ENCODE measurements at regions not wholly inside any gene's neighbourhood (a gene's known extent, or its start where the extent isn't known, plus 50 kb on each side); places are given as distances from the start of the nearest gene placed in this dataset.

GRCh38 chr13:39119422-39119821 is 81.2 kb downstream of the NHLRC3 start:
- Histone ChIP-seq H3K4me2 (no peak overlapping the region), H3K79me2 (ENCODE audit: insufficient read depth, low read depth) (no peaks in the 10 kb centered on the region), H3K27me3 (ENCODE audit: insufficient read depth, low read depth) (no peaks in the 10 kb centered on the region), H4K20me1 (ENCODE audit: insufficient read depth) (no peaks in the 10 kb centered on the region), H3K27ac (no peak overlapping the region), H2AFZ (ENCODE audit: low read depth) (no peak overlapping the region), H3K36me3 (ENCODE audit: insufficient read depth) (no peaks in the 10 kb centered on the region), H3K4me3 (IDR thresholded peaks at IDR 0.05; ENCODE audit: insufficient read depth, low read depth, low read length) (no peak overlapping the region), H3K9ac (no peak overlapping the region), H3K4me1 (ENCODE audit: low read depth, poor library complexity, severe bottlenecking) (no peaks in the 10 kb centered on the region)
- TF ChIP-seq, protein P1, sequence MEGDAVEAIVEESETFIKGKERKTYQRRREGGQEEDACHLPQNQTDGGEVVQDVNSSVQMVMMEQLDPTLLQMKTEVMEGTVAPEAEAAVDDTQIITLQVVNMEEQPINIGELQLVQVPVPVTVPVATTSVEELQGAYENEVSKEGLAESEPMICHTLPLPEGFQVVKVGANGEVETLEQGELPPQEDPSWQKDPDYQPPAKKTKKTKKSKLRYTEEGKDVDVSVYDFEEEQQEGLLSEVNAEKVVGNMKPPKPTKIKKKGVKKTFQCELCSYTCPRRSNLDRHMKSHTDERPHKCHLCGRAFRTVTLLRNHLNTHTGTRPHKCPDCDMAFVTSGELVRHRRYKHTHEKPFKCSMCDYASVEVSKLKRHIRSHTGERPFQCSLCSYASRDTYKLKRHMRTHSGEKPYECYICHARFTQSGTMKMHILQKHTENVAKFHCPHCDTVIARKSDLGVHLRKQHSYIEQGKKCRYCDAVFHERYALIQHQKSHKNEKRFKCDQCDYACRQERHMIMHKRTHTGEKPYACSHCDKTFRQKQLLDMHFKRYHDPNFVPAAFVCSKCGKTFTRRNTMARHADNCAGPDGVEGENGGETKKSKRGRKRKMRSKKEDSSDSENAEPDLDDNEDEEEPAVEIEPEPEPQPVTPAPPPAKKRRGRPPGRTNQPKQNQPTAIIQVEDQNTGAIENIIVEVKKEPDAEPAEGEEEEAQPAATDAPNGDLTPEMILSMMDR (conservative IDR thresholded peaks at IDR 0.05; ENCODE audit: low read depth, low read length), result no peak

DNA sequence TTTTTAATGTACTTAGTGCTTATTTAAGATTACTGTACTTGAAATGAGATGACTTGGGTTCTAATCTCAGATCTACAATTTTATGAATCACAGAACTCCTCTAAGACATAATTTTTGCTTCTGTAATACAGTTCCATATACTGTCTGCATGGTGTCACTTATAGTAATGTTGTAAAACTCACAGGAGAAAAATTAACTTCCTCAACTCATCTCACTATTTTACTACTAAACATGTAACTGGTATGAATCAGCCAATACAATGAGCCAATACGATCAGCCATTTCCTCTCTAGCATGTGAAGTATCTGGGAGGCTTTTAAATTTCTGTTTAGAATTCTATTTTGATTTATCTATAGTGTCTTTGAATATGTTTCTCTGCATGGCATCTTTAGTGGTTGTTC is 85.3 kb downstream of the NHLRC3 start:
- Histone ChIP-seq H3K4me1 (ENCODE audit: low read depth, poor library complexity, severe bottlenecking) (no peaks in the 10 kb centered on the region), H3K79me2 (ENCODE audit: insufficient read depth, low read depth) (no peaks in the 10 kb centered on the region), H2AFZ (ENCODE audit: low read depth) (no peak overlapping the region), H3K4me2 (no peak overlapping the region), H3K9ac (no peak overlapping the region), H4K20me1 (ENCODE audit: insufficient read depth) (no peaks in the 10 kb centered on the region), H3K36me3 (ENCODE audit: insufficient read depth) (no peaks in the 10 kb centered on the region), H3K27me3 (ENCODE audit: insufficient read depth, low read depth) (no peaks in the 10 kb centered on the region), H3K27ac (no peak overlapping the region), H3K4me3 (IDR thresholded peaks at IDR 0.05; ENCODE audit: insufficient read depth, low read depth, low read length) (no peak overlapping the region)
- TF ChIP-seq, protein P1 (conservative IDR thresholded peaks at IDR 0.05; ENCODE audit: low read depth, low read length), result no peak

GRCh38 chr13:39129213-39129612 is 91.0 kb downstream of the NHLRC3 start:
- Histone ChIP-seq H3K36me3 (ENCODE audit: insufficient read depth) (no peaks in the 10 kb centered on the region), H3K9ac (no peak overlapping the region), H3K4me1 (ENCODE audit: low read depth, poor library complexity, severe bottlenecking) (no peaks in the 10 kb centered on the region), H3K79me2 (ENCODE audit: insufficient read depth, low read depth) (no peaks in the 10 kb centered on the region), H3K27me3 (ENCODE audit: insufficient read depth, low read depth) (no peaks in the 10 kb centered on the region), H4K20me1 (ENCODE audit: insufficient read depth) (no peaks in the 10 kb centered on the region), H2AFZ (ENCODE audit: low read depth) (no peak overlapping the region), H3K4me2 (no peak overlapping the region), H3K4me3 (IDR thresholded peaks at IDR 0.05; ENCODE audit: insufficient read depth, low read depth, low read length) (no peak overlapping the region), H3K27ac (no peak overlapping the region)
- TF ChIP-seq, protein P1 (conservative IDR thresholded peaks at IDR 0.05; ENCODE audit: low read depth, low read length), result no peak

GRCh38 chr13:39130301-39130700 is 92.0 kb downstream of the NHLRC3 start:
- Histone ChIP-seq H3K36me3 (ENCODE audit: insufficient read depth) (no peaks in the 10 kb centered on the region), H3K79me2 (ENCODE audit: insufficient read depth, low read depth) (no peaks in the 10 kb centered on the region), H3K27me3 (ENCODE audit: insufficient read depth, low read depth) (no peaks in the 10 kb centered on the region), H2AFZ (ENCODE audit: low read depth) (no peak overlapping the region), H3K4me1 (ENCODE audit: low read depth, poor library complexity, severe bottlenecking) (no peaks in the 10 kb centered on the region), H3K9ac (no peak overlapping the region), H3K4me3 (IDR thresholded peaks at IDR 0.05; ENCODE audit: insufficient read depth, low read depth, low read length) (no peak overlapping the region), H3K27ac (no peak overlapping the region), H3K4me2 (no peak overlapping the region), H4K20me1 (ENCODE audit: insufficient read depth) (no peaks in the 10 kb centered on the region)
- TF ChIP-seq, protein P1 (conservative IDR thresholded peaks at IDR 0.05; ENCODE audit: low read depth, low read length), result no peak

Data from KMS-11 (cell line).